T-helper 17 cell (primary cell): ENCODE measurements at regions not wholly inside any gene's neighbourhood (a gene's known extent, or its start where the extent isn't known, plus 50 kb on each side); places are given as distances from the start of the nearest gene placed in this dataset.

Experiments used
- ATAC-seq: fragments of 150-1000 bp; cut with Tn5 transposase; 2 replicates; pipeline ENCODE4 v1.10.0; 2021; ENCODE audit warnings: mild to moderate bottlenecking, moderate library complexity
- DNase-seq, 3 donors: peaks; one replicate each; pipeline versions ENCODE4 v3.0.0 to v3.0.0-alpha.2; 2020 to 2021
- H3K9me3 ChIP-seq: one replicate; pipeline ENCODE4 v1.7.0; 2013; ENCODE audit warnings: low read length, mild to moderate bottlenecking; ENCODE audit not compliant: control insufficient read depth, poor library complexity, severe bottlenecking
- H3K27ac Mint-ChIP-seq: one replicate; pipeline ENCODE4 v1.8.0; 2022; ENCODE audit warnings: mild to moderate bottlenecking, moderate library complexity, mixed read lengths
- H3K27me3 Mint-ChIP-seq: one replicate; pipeline ENCODE4 v1.8.0; 2022; ENCODE audit warnings: mixed read lengths
- H3K36me3 Mint-ChIP-seq: one replicate; pipeline ENCODE4 v1.8.0; 2022; ENCODE audit warnings: low read depth, mixed read lengths
- H3K4me1 Mint-ChIP-seq: one replicate; pipeline ENCODE4 v1.8.0; 2022; ENCODE audit warnings: mild to moderate bottlenecking, mixed read lengths
- H3K4me3 Mint-ChIP-seq: one replicate; pipeline ENCODE4 v1.8.0; 2022; ENCODE audit warnings: mild to moderate bottlenecking, moderate library complexity, mixed read lengths

GRCh38 chr10:78140066-78140630 is 106.5 kb downstream of the RPS24 start:
- ATAC-seq, result no peak
- H3K27ac Mint-ChIP-seq, result no peak overlapping the region
- peaks cover 39% of the 10 kb centered on the region for H3K27me3 Mint-ChIP-seq
- no peaks in the 10 kb centered on the region for H3K4me1 Mint-ChIP-seq
- no peaks in the 10 kb centered on the region for H3K36me3 Mint-ChIP-seq
- no peak for DNase-seq
- H3K9me3 ChIP-seq, result no peaks in the 10 kb centered on the region
- no peak overlapping the region for H3K4me3 Mint-ChIP-seq

GRCh38 chr10:78143576-78143975 is 109.9 kb downstream of the RPS24 start:
- Mint-ChIP-seq H3K27ac (no peak overlapping the region), H3K27me3 (peaks cover 40% of the 10 kb centered on the region), H3K4me3 (no peak overlapping the region), H3K4me1 (no peaks in the 10 kb centered on the region), H3K36me3 (no peaks in the 10 kb centered on the region)
- no peaks in the 10 kb centered on the region for H3K9me3 ChIP-seq
- ATAC-seq, result no peak
- no peak for DNase-seq

GRCh38 chr10:78146200-78146599 is 112.5 kb downstream of the RPS24 start:
- Mint-ChIP-seq H3K4me3 (no peak overlapping the region), H3K27ac (no peak overlapping the region), H3K4me1 (no peaks in the 10 kb centered on the region), H3K36me3 (no peaks in the 10 kb centered on the region), H3K27me3 (peaks cover 25% of the 10 kb centered on the region)
- no peak for ATAC-seq
- no peak for DNase-seq
- no peaks in the 10 kb centered on the region for H3K9me3 ChIP-seq

- no peak for DNase-seq
- no peak overlapping the region for H3K4me3 Mint-ChIP-seq
- no peaks in the 10 kb centered on the region for H3K4me1 Mint-ChIP-seq
- no peaks in the 10 kb centered on the region for H3K36me3 Mint-ChIP-seq
- no peak for ATAC-seq
- no peaks in the 10 kb centered on the region for H3K9me3 ChIP-seq
- H3K27me3 Mint-ChIP-seq, result peaks cover 20% of the 10 kb centered on the region
- no peak overlapping the region for H3K27ac Mint-ChIP-seq
Observed at GRCh38 chr10:78147202-78147601, 113.5 kb downstream of the RPS24 start.

- no peak overlapping the region for H3K4me3 Mint-ChIP-seq
- H3K27me3 Mint-ChIP-seq, result peaks cover 20% of the 10 kb centered on the region
- H3K4me1 Mint-ChIP-seq, result no peaks in the 10 kb centered on the region
- H3K9me3 ChIP-seq, result no peaks in the 10 kb centered on the region
- H3K27ac Mint-ChIP-seq, result no peak overlapping the region
- DNase-seq (no peak), ATAC-seq (no peak)
- H3K36me3 Mint-ChIP-seq, result no peaks in the 10 kb centered on the region
Observed at GRCh38 chr10:78148216-78148960, 114.7 kb downstream of the RPS24 start.

- Mint-ChIP-seq H3K4me1 (no peaks in the 10 kb centered on the region), H3K36me3 (no peaks in the 10 kb centered on the region), H3K4me3 (no peak overlapping the region), H3K27me3 (peaks cover 20% of the 10 kb centered on the region), H3K27ac (no peak overlapping the region)
- no peak for DNase-seq
- H3K9me3 ChIP-seq, result no peaks in the 10 kb centered on the region
- no peak for ATAC-seq
Observed at GRCh38 chr10:78148961-78149612, 115.4 kb downstream of the RPS24 start.

GRCh38 chr10:78150756-78151155 is 117.1 kb downstream of the RPS24 start:
- Mint-ChIP-seq H3K36me3 (no peaks in the 10 kb centered on the region), H3K27me3 (peaks cover 8% of the 10 kb centered on the region), H3K27ac (no peak overlapping the region), H3K4me3 (no peak overlapping the region), H3K4me1 (no peaks in the 10 kb centered on the region)
- H3K9me3 ChIP-seq, result no peaks in the 10 kb centered on the region
- ATAC-seq (no peak), DNase-seq (no peak)

- ATAC-seq, result no peak
- Mint-ChIP-seq H3K36me3 (peaks cover 2% of the 10 kb centered on the region), H3K4me3 (no peak overlapping the region)
Observed at GRCh38 chr10:78155722-78156121, 122.1 kb downstream of the RPS24 start.

GRCh38 chr10:78160591-78160990 is 126.9 kb downstream of the RPS24 start:
- H3K4me3 Mint-ChIP-seq, result no peak overlapping the region
- peaks cover 6% of the 10 kb centered on the region for H3K36me3 Mint-ChIP-seq
- peaks cover 24% of the 10 kb centered on the region for H3K27me3 Mint-ChIP-seq
- DNase-seq, result no peak
- no peak for ATAC-seq
- no peak overlapping the region for H3K27ac Mint-ChIP-seq
- no peaks in the 10 kb centered on the region for H3K4me1 Mint-ChIP-seq
- no peaks in the 10 kb centered on the region for H3K9me3 ChIP-seq

More at GRCh38 chr10:78155722-78156121, 122.1 kb downstream of the RPS24 start:
- H3K4me1 Mint-ChIP-seq, result no peaks in the 10 kb centered on the region
- H3K27me3 Mint-ChIP-seq, result peaks cover 19% of the 10 kb centered on the region
- no peak for DNase-seq
- no peak overlapping the region for H3K27ac Mint-ChIP-seq
- H3K9me3 ChIP-seq, result no peaks in the 10 kb centered on the region

- Mint-ChIP-seq H3K4me3 (no peak overlapping the region), H3K36me3 (peaks cover 6% of the 10 kb centered on the region), H3K4me1 (no peaks in the 10 kb centered on the region), H3K27ac (no peak overlapping the region), H3K27me3 (peaks cover 19% of the 10 kb centered on the region)
- DNase-seq (no peak), ATAC-seq (no peak)
- no peaks in the 10 kb centered on the region for H3K9me3 ChIP-seq
Observed at GRCh38 chr10:78162853-78163252, 129.2 kb downstream of the RPS24 start.

GRCh38 chr10:78164702-78165101 is 131.0 kb downstream of the RPS24 start:
- H3K9me3 ChIP-seq, result no peaks in the 10 kb centered on the region
- Mint-ChIP-seq H3K27me3 (peaks cover 13% of the 10 kb centered on the region), H3K27ac (no peak overlapping the region), H3K4me1 (no peaks in the 10 kb centered on the region), H3K36me3 (peaks cover 4% of the 10 kb centered on the region), H3K4me3 (no peak overlapping the region)
- DNase-seq (no peak), ATAC-seq (no peak)

GRCh38 chr10:78165172-78165571 is 131.5 kb downstream of the RPS24 start:
- ATAC-seq, result no peak
- Mint-ChIP-seq H3K27ac (no peak overlapping the region), H3K27me3 (peaks cover 13% of the 10 kb centered on the region)

GRCh38 chr10:78165617-78166016 is 132.0 kb downstream of the RPS24 start:
- DNase-seq (no peak), ATAC-seq (no peak)
- H3K4me1 Mint-ChIP-seq, result no peaks in the 10 kb centered on the region
- no peaks in the 10 kb centered on the region for H3K9me3 ChIP-seq
- H3K27me3 Mint-ChIP-seq, result peaks cover 12% of the 10 kb centered on the region
- H3K4me3 Mint-ChIP-seq, result no peak overlapping the region
- peaks cover 4% of the 10 kb centered on the region for H3K36me3 Mint-ChIP-seq
- H3K27ac Mint-ChIP-seq, result no peak overlapping the region

More at GRCh38 chr10:78165172-78165571, 131.5 kb downstream of the RPS24 start:
- H3K4me3 Mint-ChIP-seq, result no peak overlapping the region
- H3K4me1 Mint-ChIP-seq, result no peaks in the 10 kb centered on the region
- peaks cover 4% of the 10 kb centered on the region for H3K36me3 Mint-ChIP-seq
- no peaks in the 10 kb centered on the region for H3K9me3 ChIP-seq
- DNase-seq, result no peak
